Smooth muscle cell (in vitro differentiated cells): ENCODE measurements at regions not wholly inside any gene's neighbourhood (a gene's known extent, or its start where the extent isn't known, plus 50 kb on each side); places are given as distances from the start of the nearest gene placed in this dataset.

Experiments used
- DNase-seq: peaks from one replicate; lab custom pipeline; 2025; ENCODE audit not compliant: unreplicated experiment; lab: John Stamatoyannopoulos, UW
- H2AFZ ChIP-seq: fragments of 200-600 bp; sonication (generic); 2 replicates; pipeline ENCODE4 v1.6.0; 2016; ENCODE audit warnings: antibody characterized with exemption, low read depth, mild to moderate bottlenecking
- H3F3A ChIP-seq: fragments of 200-600 bp; sonication (generic); 2 replicates; pipeline ENCODE4 v1.6.0; 2017; ENCODE audit warnings: antibody characterized with exemption, low read depth
- H3K27ac ChIP-seq: fragments of 200-600 bp; sonication (generic); 2 replicates; pipeline ENCODE4 v1.5.1; 2016; ENCODE audit warnings: low read depth, mild to moderate bottlenecking
- H3K27me3 ChIP-seq: fragments of 200-600 bp; sonication (generic); 2 replicates; pipeline ENCODE4 v1.6.1; 2016; ENCODE audit warnings: low read depth, mild to moderate bottlenecking
- H3K36me3 ChIP-seq: fragments of 200-600 bp; sonication (generic); 2 replicates; pipeline ENCODE4 v1.5.1; 2016; ENCODE audit warnings: low read depth
- H3K4me1 ChIP-seq: fragments of 200-600 bp; sonication (generic); 2 replicates; pipeline ENCODE4 v1.5.1; 2016; ENCODE audit warnings: low read depth
- H3K4me2 ChIP-seq: fragments of 200-600 bp; sonication (generic); 2 replicates; pipeline ENCODE4 v1.6.0; 2016; ENCODE audit warnings: mild to moderate bottlenecking
- H3K4me3 ChIP-seq: fragments of 200-600 bp; sonication (generic); 2 replicates; pipeline ENCODE4 v1.5.1; 2016; ENCODE audit warnings: mild to moderate bottlenecking
- H3K79me2 ChIP-seq: fragments of 200-600 bp; sonication (generic); 2 replicates; pipeline ENCODE4 v1.6.0; 2016; ENCODE audit warnings: low read depth, mild to moderate bottlenecking
- H3K9ac ChIP-seq: fragments of 200-600 bp; sonication (generic); 2 replicates; pipeline ENCODE4 v1.6.0; 2016; ENCODE audit warnings: low read depth
- H3K9me3 ChIP-seq: fragments of 200-600 bp; sonication (generic); replicated peaks from 2 replicates; pipeline ENCODE4 v1.5.1; 2016; ENCODE audit warnings: low read depth
- H4K20me1 ChIP-seq: fragments of 200-600 bp; sonication (generic); 2 replicates; pipeline ENCODE4 v1.6.0; 2016; ENCODE audit warnings: low read depth
- CTCF ChIP-seq: fragments of 200-600 bp; sonication (generic); IDR thresholded peaks from 2 replicates; pipeline ENCODE4 v1.5.1; 2017; ENCODE audit warnings: borderline replicate concordance, mild to moderate bottlenecking, antibody characterized with exemption; ENCODE audit not compliant: insufficient read depth, poor library complexity, severe bottlenecking
- WGBS: methylation state at CpG from one replicate; pipeline ENCODE4 v1.1.7; 2016; ENCODE audit warnings: low lambda C conversion rate; 5-methylcytosine and 5-hydroxymethylcytosine counted together

- Histone ChIP-seq H3K9me3 (no peaks in the 10 kb centered on the region), H2AFZ (no peak overlapping the region), H3F3A (no peaks in the 10 kb centered on the region), H3K4me1 (no peaks in the 10 kb centered on the region), H3K79me2 (no peaks in the 10 kb centered on the region), H3K27ac (no peak overlapping the region), H3K4me2 (no peak overlapping the region), H3K9ac (no peak overlapping the region), H4K20me1 (no peaks in the 10 kb centered on the region), H3K4me3 (no peak overlapping the region), H3K36me3 (no peaks in the 10 kb centered on the region), H3K27me3 (no peaks in the 10 kb centered on the region)
- no peak for TF ChIP-seq CTCF
- no peak for DNase-seq
These were observed 900.3 kb downstream of the METTL15 start for GRCh38 chr11:29008481-29008880.

- no peaks in the 10 kb centered on the region for H3K27me3 ChIP-seq
- TF ChIP-seq CTCF: no peak
- no peaks in the 10 kb centered on the region for H3F3A ChIP-seq
- no peaks in the 10 kb centered on the region for H3K9me3 ChIP-seq
- H3K9ac ChIP-seq: no peak overlapping the region
- no peaks in the 10 kb centered on the region for H4K20me1 ChIP-seq
- 93% methylated on average over 3 of the region's 3 CpGs for WGBS
- no peaks in the 10 kb centered on the region for H3K36me3 ChIP-seq
- H3K79me2 ChIP-seq: no peaks in the 10 kb centered on the region
- no peak overlapping the region for H2AFZ ChIP-seq
- no peak overlapping the region for H3K4me2 ChIP-seq
- no peak overlapping the region for H3K4me3 ChIP-seq
- no peaks in the 10 kb centered on the region for H3K4me1 ChIP-seq
- no peak overlapping the region for H3K27ac ChIP-seq
- no peak for DNase-seq
These were observed 898.5 kb downstream of the METTL15 start for GRCh38 chr11:29006668-29007067.

- no peak overlapping the region for H3K9ac ChIP-seq
- H3K27me3 ChIP-seq: no peaks in the 10 kb centered on the region
- no peak overlapping the region for H3K27ac ChIP-seq
- no peaks in the 10 kb centered on the region for H3F3A ChIP-seq
- H3K79me2 ChIP-seq: no peaks in the 10 kb centered on the region
- H3K4me2 ChIP-seq: no peak overlapping the region
- H3K9me3 ChIP-seq: no peaks in the 10 kb centered on the region
- H3K36me3 ChIP-seq: no peaks in the 10 kb centered on the region
- no peak overlapping the region for H2AFZ ChIP-seq
- H4K20me1 ChIP-seq: no peaks in the 10 kb centered on the region
- H3K4me3 ChIP-seq: no peak overlapping the region
- WGBS: 90% methylated on average over 4 of the region's 4 CpGs
- H3K4me1 ChIP-seq: no peaks in the 10 kb centered on the region
- DNase-seq: no peak
- no peak for TF ChIP-seq CTCF
These were observed 897.3 kb downstream of the METTL15 start for GRCh38 chr11:29005401-29005980.

GRCh38 chr11:29002816-29003215, 894.6 kb downstream of the METTL15 start:
- no peak for DNase-seq
- Histone ChIP-seq H3K4me2 (no peak overlapping the region), H4K20me1 (no peaks in the 10 kb centered on the region), H3K4me3 (no peak overlapping the region), H3K9ac (no peak overlapping the region), H3K27me3 (no peaks in the 10 kb centered on the region), H2AFZ (no peak overlapping the region), H3K36me3 (no peaks in the 10 kb centered on the region), H3K27ac (no peak overlapping the region), H3K79me2 (no peaks in the 10 kb centered on the region), H3K4me1 (no peaks in the 10 kb centered on the region), H3F3A (no peaks in the 10 kb centered on the region), H3K9me3 (no peaks in the 10 kb centered on the region)
- WGBS: 95% methylated on average over 3 of the region's 3 CpGs
- no peak for TF ChIP-seq CTCF
